ENCODE measurements at regions not wholly inside any gene's neighbourhood (a gene's known extent, or its start where the extent isn't known, plus 50 kb on each side); places are given as distances from the start of the nearest gene placed in this dataset.

DNA sequence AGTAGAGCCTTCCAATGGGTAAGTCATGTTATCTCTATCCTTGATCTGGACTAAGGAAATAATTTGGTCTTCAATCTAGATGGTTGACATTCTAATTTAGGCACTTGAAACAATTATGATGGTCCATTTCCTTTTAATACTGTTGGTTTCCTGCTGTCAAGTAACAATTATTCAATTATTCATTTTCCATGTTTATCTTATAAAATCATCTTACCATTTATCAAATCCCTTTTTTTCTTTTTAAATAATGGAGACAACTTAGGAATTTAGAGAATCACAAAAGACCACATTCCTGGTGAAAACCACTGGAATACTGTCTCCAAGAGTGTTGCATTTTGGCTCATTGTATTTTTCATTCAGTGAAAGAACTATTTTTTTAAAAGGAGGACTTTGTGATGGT, 148.7 kb upstream of the CTSO start:
- no peak for DNase-seq (ENCODE audit: low spot score in 2 of 2)
- Histone ChIP-seq H3K27ac (no peak overlapping the region), H3K4me3 (no peak overlapping the region), H3K36me3 (no peaks in the 10 kb centered on the region), H3K4me1 (no peaks in the 10 kb centered on the region), H3K9me3 (no peaks in the 10 kb centered on the region), H3K27me3 (no peaks in the 10 kb centered on the region)
- TF ChIP-seq CTCF (IDR thresholded peaks at IDR 0.05) (no peak), EP300 (IDR thresholded peaks at IDR 0.05) (no peak), POLR2AphosphoS5 (IDR thresholded peaks at IDR 0.05) (no peak), POLR2A (IDR thresholded peaks at IDR 0.05) (no peak)

GRCh38 chr4:156101571-156101970, 147.9 kb upstream of the CTSO start:
- Histone ChIP-seq H3K4me3 (no peak overlapping the region), H3K27me3 (no peaks in the 10 kb centered on the region), H3K9me3 (no peaks in the 10 kb centered on the region), H3K4me1 (no peaks in the 10 kb centered on the region), H3K36me3 (no peaks in the 10 kb centered on the region), H3K27ac (no peak overlapping the region)
- TF ChIP-seq POLR2A (IDR thresholded peaks at IDR 0.05) = no peak
- TF ChIP-seq CTCF (IDR thresholded peaks at IDR 0.05) = no peak
- no peak for TF ChIP-seq EP300 (IDR thresholded peaks at IDR 0.05)
- TF ChIP-seq POLR2AphosphoS5 (IDR thresholded peaks at IDR 0.05) = no peak
- no peak for DNase-seq (ENCODE audit: low spot score in 2 of 2)
- WGBS = 67% methylated on average over 1 of the region's 1 CpG

DNA sequence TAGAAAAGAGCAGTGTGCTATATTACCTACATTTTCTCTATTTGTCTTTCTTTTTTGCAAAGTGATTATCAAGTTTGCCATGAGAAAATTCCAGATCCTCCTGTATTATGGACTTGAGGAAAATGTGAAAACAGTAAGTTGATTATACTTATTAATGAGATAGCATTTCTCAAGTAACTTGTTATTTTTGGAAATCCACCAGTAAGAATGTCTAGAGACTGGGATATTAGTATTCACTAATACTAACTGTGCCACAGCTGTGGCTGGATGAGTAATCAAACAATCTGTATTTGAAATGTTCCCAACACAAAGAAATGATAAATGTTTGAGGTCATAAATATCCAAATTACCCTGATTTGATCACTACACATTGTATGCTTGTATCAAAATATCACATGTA, 147.0 kb upstream of the CTSO start:
- no peak for TF ChIP-seq EP300 (IDR thresholded peaks at IDR 0.05)
- no peak for TF ChIP-seq POLR2AphosphoS5 (IDR thresholded peaks at IDR 0.05)
- no peak overlapping the region for H3K4me3 ChIP-seq
- no peaks in the 10 kb centered on the region for H3K9me3 ChIP-seq
- DNase-seq (ENCODE audit: low spot score in 2 of 2) = no peak
- no peaks in the 10 kb centered on the region for H3K36me3 ChIP-seq
- H3K4me1 ChIP-seq = no peaks in the 10 kb centered on the region
- H3K27me3 ChIP-seq = no peaks in the 10 kb centered on the region
- H3K27ac ChIP-seq = no peak overlapping the region

DNA sequence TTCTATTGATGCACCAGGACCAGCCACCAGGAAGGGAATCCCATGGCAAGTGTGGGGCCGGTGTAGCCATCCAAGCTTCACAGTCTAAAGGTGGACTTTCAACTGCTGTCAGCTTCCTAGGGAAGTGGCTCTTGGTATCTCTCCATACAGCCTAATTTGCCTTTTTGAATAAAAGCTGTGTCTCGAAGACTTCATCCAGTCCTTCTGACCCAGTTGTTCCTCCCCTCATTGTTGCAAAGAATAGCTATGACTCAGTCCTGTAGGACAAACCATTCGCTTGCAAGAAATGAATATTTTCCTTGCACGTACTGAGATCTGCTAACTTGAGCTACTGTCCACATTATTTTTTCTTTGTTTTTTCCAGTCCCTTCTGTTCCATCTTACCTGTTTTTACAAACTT, 145.1 kb upstream of the CTSO start:
- H3K27me3 ChIP-seq = no peaks in the 10 kb centered on the region
- no peaks in the 10 kb centered on the region for H3K9me3 ChIP-seq
- WGBS = 81% methylated on average over 4 of the region's 4 CpGs
- no peaks in the 10 kb centered on the region for H3K36me3 ChIP-seq
- H3K4me1 ChIP-seq = no peaks in the 10 kb centered on the region
- H3K27ac ChIP-seq = no peak overlapping the region
- no peak for TF ChIP-seq CTCF (IDR thresholded peaks at IDR 0.05)
- no peak for TF ChIP-seq POLR2A (IDR thresholded peaks at IDR 0.05)
- no peak for TF ChIP-seq EP300 (IDR thresholded peaks at IDR 0.05)
- TF ChIP-seq POLR2AphosphoS5 (IDR thresholded peaks at IDR 0.05) = no peak
- no peak for DNase-seq (ENCODE audit: low spot score in 2 of 2)
- no peak overlapping the region for H3K4me3 ChIP-seq

- no peak for DNase-seq (ENCODE audit: low spot score in 2 of 2)
- no peak overlapping the region for H3K27ac ChIP-seq
- H3K4me1 ChIP-seq = no peaks in the 10 kb centered on the region
- H3K4me3 ChIP-seq = no peak overlapping the region
- H3K9me3 ChIP-seq = no peaks in the 10 kb centered on the region
- no peak for TF ChIP-seq POLR2A (IDR thresholded peaks at IDR 0.05)
- H3K27me3 ChIP-seq = no peaks in the 10 kb centered on the region
- no peaks in the 10 kb centered on the region for H3K36me3 ChIP-seq
Observed at GRCh38 chr4:156085100-156085499, 131.4 kb upstream of the CTSO start.

- no peak overlapping the region for H3K27ac ChIP-seq
- WGBS = 86% methylated on average over 1 of the region's 1 CpG
- no peaks in the 10 kb centered on the region for H3K36me3 ChIP-seq
Observed at GRCh38 chr4:156084373-156084772, 130.7 kb upstream of the CTSO start.

More at GRCh38 chr4:156084373-156084772, 130.7 kb upstream of the CTSO start:
- Histone ChIP-seq H3K9me3 (no peaks in the 10 kb centered on the region), H3K4me1 (no peaks in the 10 kb centered on the region), H3K27me3 (no peaks in the 10 kb centered on the region), H3K4me3 (no peak overlapping the region)
- no peak for DNase-seq (ENCODE audit: low spot score in 2 of 2)
- TF ChIP-seq EP300 (IDR thresholded peaks at IDR 0.05) = no peak
- no peak for TF ChIP-seq POLR2AphosphoS5 (IDR thresholded peaks at IDR 0.05)
- no peak for TF ChIP-seq POLR2A (IDR thresholded peaks at IDR 0.05)
- no peak for TF ChIP-seq CTCF (IDR thresholded peaks at IDR 0.05)

Measured in suprapubic skin (tissue), 4 donors.